ENCODE measurements at regions not wholly inside any gene's neighbourhood (a gene's known extent, or its start where the extent isn't known, plus 50 kb on each side); places are given as distances from the start of the nearest gene placed in this dataset.

DNA sequence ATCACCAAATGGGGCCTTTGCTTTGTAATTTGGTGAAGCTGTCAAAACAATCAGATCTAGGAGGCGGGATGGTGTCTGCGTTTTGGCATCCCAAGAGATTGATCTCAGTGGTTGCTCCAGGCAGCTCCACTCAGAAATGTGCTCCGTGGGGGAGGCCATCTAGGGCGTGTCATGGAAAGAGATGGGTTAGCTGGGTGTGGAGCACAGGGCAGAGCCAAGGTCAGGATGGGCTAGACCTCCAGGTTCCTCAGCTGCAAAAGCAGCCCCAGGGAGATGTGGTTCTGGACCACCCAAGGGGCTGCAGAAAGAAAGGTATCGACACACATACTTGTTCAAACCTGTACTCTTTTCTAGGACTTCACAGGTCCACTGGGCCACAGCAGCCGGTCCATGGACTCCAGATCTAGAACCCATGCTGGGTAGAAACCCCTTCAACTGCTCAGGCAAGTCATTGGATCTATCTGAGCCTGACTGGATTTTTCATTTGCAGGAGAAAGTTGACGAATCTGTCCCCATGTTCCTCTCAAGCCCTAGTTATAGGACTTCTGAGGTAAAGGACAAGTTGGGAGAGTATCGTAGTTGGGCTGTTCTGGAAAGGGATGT lies 270.2 kb upstream of the RPL38 start:
- H3K4me1 ChIP-seq (ENCODE audit: control insufficient read depth in 2 of 2, insufficient read depth in 2 of 2, low read length in 1 of 2): no peaks in the 10 kb centered on the region
- H3K4me3 ChIP-seq (ENCODE audit: low read depth in 1 of 2, low read length in 2 of 2): no peak overlapping the region
- WGBS, 2 donors: 81 to 82% methylated on average over 8 of the region's 8 CpGs
- no peaks in the 10 kb centered on the region for H3K27me3 ChIP-seq (ENCODE audit: control insufficient read depth in 1 of 2, insufficient read depth in 2 of 2, low read length in 2 of 2)
- no peaks in the 10 kb centered on the region for H3K36me3 ChIP-seq (ENCODE audit: control insufficient read depth in 2 of 2, insufficient read depth in 2 of 2, low read length in 1 of 2)
- no peak overlapping the region for H3K27ac ChIP-seq (ENCODE audit: low read depth in 2 of 2, low read length in 1 of 2)
- no peaks in the 10 kb centered on the region for H3K9me3 ChIP-seq (ENCODE audit: control insufficient read depth in 2 of 2, insufficient read depth in 1 of 2, low read depth in 1 of 2, low read length in 1 of 2)

DNA sequence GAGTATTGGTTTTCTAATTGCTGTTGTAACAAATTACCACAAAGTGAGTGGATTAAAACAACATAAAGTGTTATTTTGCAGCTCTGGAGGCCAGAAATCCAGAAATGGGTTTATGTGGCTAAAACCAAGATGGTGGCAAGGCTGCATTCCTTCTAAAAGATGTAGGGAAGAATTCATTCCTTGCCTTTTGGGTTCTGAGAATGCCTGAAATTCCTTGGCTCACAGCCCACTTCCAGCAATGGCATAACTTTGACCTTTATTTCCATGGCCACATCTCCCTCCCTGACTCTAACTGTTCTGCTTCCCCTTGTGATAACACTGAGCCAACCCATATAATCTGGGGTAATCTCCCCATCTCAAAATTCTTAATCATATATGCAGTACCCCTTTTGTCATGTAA lies 269.6 kb upstream of the RPL38 start:
- H3K4me3 ChIP-seq (ENCODE audit: low read depth in 1 of 2, low read length in 2 of 2): no peak overlapping the region
- no peaks in the 10 kb centered on the region for H3K36me3 ChIP-seq (ENCODE audit: control insufficient read depth in 2 of 2, insufficient read depth in 2 of 2, low read length in 1 of 2)
- no peaks in the 10 kb centered on the region for H3K9me3 ChIP-seq (ENCODE audit: control insufficient read depth in 2 of 2, insufficient read depth in 1 of 2, low read depth in 1 of 2, low read length in 1 of 2)
- no peaks in the 10 kb centered on the region for H3K4me1 ChIP-seq (ENCODE audit: control insufficient read depth in 2 of 2, insufficient read depth in 2 of 2, low read length in 1 of 2)
- H3K27ac ChIP-seq (ENCODE audit: low read depth in 2 of 2, low read length in 1 of 2): no peak overlapping the region
- no peaks in the 10 kb centered on the region for H3K27me3 ChIP-seq (ENCODE audit: control insufficient read depth in 1 of 2, insufficient read depth in 2 of 2, low read length in 2 of 2)

DNA sequence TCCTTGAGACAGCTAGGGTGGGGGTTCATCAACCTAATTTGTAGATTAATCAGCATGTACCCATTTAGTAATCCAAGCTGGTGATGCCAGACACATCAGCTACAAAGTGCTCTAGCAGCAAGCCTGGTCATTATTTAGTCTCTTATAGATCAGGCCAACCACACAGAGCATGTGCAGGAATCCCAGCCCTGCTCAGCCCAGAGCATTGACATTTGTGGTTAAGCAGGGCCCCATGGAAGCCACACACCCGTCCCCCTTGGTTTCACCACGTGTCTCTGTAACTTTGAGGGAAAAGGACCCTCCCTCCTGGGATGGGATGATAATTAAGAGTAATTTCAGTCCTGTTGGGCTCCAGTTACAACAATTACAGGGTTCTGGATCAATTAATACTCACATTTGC lies 268.8 kb upstream of the RPL38 start:
- Histone ChIP-seq H3K4me1 (ENCODE audit: control insufficient read depth in 2 of 2, insufficient read depth in 2 of 2, low read length in 1 of 2) (no peaks in the 10 kb centered on the region), H3K9me3 (ENCODE audit: control insufficient read depth in 2 of 2, insufficient read depth in 1 of 2, low read depth in 1 of 2, low read length in 1 of 2) (no peaks in the 10 kb centered on the region), H3K4me3 (ENCODE audit: low read depth in 1 of 2, low read length in 2 of 2) (no peak overlapping the region), H3K27ac (ENCODE audit: low read depth in 2 of 2, low read length in 1 of 2) (no peak overlapping the region), H3K36me3 (ENCODE audit: control insufficient read depth in 2 of 2, insufficient read depth in 2 of 2, low read length in 1 of 2) (no peaks in the 10 kb centered on the region), H3K27me3 (ENCODE audit: control insufficient read depth in 1 of 2, insufficient read depth in 2 of 2, low read length in 2 of 2) (no peaks in the 10 kb centered on the region)
- 28 to 59% methylated on average over 2 of the region's 2 CpGs for WGBS, 2 donors

DNA sequence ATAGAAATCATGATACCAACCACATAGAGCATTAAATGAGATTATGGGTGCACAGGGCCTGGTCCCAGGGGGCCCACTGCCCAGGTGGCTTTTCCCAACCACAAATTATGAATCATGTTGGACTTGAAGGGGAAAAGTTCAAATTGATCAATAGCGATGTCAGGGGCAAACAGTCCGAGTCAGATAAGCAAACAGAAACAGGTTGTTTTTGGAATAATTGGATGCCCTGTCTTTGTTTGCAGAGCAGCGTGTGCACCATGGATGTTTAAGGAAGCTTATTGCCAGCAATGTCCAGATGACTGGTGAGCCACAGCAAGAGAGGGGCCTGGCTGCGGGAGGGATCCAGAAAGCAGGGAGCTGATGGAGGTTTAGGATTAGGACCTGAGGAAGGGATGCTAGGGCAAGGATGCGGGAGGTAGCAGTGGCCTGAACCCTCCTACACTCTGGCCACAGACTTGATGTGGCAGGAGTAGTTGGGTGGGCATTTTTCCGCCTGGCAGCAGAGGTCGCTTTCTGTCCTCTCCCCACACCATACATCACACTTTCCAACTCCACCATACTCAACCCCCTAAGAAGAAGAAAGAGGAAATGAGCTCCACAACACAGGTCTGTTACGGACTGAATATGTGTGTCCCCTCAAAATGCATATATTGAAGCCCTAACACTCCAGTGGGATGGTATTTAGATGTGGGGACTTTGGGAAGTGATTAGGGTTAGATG lies 266.4 kb upstream of the RPL38 start:
- Histone ChIP-seq H3K36me3 (ENCODE audit: control insufficient read depth in 2 of 2, insufficient read depth in 2 of 2, low read length in 1 of 2) (no peaks in the 10 kb centered on the region), H3K27me3 (ENCODE audit: control insufficient read depth in 1 of 2, insufficient read depth in 2 of 2, low read length in 2 of 2) (no peaks in the 10 kb centered on the region), H3K9me3 (ENCODE audit: control insufficient read depth in 2 of 2, insufficient read depth in 1 of 2, low read depth in 1 of 2, low read length in 1 of 2) (no peaks in the 10 kb centered on the region), H3K4me1 (ENCODE audit: control insufficient read depth in 2 of 2, insufficient read depth in 2 of 2, low read length in 1 of 2) (no peaks in the 10 kb centered on the region), H3K4me3 (ENCODE audit: low read depth in 1 of 2, low read length in 2 of 2) (no peak overlapping the region), H3K27ac (ENCODE audit: low read depth in 2 of 2, low read length in 1 of 2) (no peak overlapping the region)
- 76 to 83% methylated on average over 8 of the region's 8 CpGs for WGBS, 2 donors

DNA sequence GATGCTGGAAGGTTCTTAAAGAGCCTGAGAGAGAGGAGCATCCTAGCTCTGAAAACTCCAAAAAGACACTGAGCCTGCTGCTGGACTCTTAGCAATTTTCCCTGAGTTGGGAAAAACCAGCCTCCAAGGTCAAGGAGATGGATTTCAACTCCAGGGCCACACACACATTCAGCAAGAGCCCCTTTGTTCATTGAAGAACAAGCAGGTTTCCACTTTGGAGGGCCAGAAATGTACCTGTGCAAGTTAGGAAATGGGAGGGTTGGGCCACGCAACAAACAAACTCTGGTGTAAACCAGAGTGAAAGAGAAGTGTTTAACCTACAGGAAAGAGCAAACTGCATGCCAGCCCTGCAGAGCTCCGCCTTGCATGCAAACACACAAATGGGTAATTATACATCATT lies 264.8 kb upstream of the RPL38 start:
- WGBS, 2 donors: 83 to 88% methylated on average over 2 of the region's 2 CpGs
- Histone ChIP-seq H3K27ac (ENCODE audit: low read depth in 2 of 2, low read length in 1 of 2) (no peak overlapping the region), H3K4me3 (ENCODE audit: low read depth in 1 of 2, low read length in 2 of 2) (no peak overlapping the region), H3K9me3 (ENCODE audit: control insufficient read depth in 2 of 2, insufficient read depth in 1 of 2, low read depth in 1 of 2, low read length in 1 of 2) (no peaks in the 10 kb centered on the region), H3K4me1 (ENCODE audit: control insufficient read depth in 2 of 2, insufficient read depth in 2 of 2, low read length in 1 of 2) (no peaks in the 10 kb centered on the region), H3K27me3 (ENCODE audit: control insufficient read depth in 1 of 2, insufficient read depth in 2 of 2, low read length in 2 of 2) (no peaks in the 10 kb centered on the region), H3K36me3 (ENCODE audit: control insufficient read depth in 2 of 2, insufficient read depth in 2 of 2, low read length in 1 of 2) (no peaks in the 10 kb centered on the region)

DNA sequence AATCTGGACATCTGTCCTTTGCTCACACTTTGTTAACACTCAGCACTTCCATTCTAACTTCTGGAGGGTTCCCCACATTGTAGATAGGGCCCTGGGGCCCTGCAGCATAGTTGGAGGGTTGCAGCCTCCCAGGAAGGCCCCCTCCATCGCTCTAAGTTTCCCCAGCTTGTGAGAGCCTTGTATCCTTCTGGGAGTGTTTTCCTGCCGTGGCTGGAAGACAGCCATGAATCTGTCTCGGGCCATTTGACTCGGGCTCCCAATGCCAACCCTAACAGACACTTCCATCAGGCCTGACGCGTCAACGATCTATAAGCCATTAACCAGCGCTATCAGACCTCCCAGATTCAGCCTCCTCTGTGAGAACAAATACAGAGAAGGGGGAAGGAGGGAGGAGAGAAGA lies 263.7 kb upstream of the RPL38 start:
- Histone ChIP-seq H3K4me3 (ENCODE audit: low read depth in 1 of 2, low read length in 2 of 2) (no peak overlapping the region), H3K4me1 (ENCODE audit: control insufficient read depth in 2 of 2, insufficient read depth in 2 of 2, low read length in 1 of 2) (no peaks in the 10 kb centered on the region), H3K27me3 (ENCODE audit: control insufficient read depth in 1 of 2, insufficient read depth in 2 of 2, low read length in 2 of 2) (no peaks in the 10 kb centered on the region), H3K9me3 (ENCODE audit: control insufficient read depth in 2 of 2, insufficient read depth in 1 of 2, low read depth in 1 of 2, low read length in 1 of 2) (no peaks in the 10 kb centered on the region), H3K27ac (ENCODE audit: low read depth in 2 of 2, low read length in 1 of 2) (no peak overlapping the region), H3K36me3 (ENCODE audit: control insufficient read depth in 2 of 2, insufficient read depth in 2 of 2, low read length in 1 of 2) (no peaks in the 10 kb centered on the region)
- 54 to 59% methylated on average over 8 of the region's 8 CpGs for WGBS, 2 donors

DNA sequence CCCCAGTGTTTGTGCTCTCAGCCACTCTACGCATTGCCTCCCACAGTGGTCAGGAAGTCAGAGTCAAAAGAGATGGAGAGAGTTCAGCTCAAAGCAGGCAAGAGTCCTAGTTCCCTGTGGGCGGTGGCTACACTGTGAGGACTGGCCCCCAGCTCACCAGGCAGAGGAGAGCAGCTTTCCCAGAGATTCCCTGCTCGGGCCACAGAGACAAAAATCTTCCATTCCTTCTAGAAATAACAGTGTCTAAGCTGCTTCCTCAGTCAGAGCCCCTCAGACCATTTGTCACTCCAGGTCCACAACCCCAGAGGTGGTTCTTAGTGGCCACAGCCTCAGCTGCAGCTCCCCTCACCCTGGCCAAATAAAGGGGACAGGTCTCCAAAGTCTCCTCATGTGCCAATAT lies 263.0 kb upstream of the RPL38 start:
- Histone ChIP-seq H3K4me1 (ENCODE audit: control insufficient read depth in 2 of 2, insufficient read depth in 2 of 2, low read length in 1 of 2) (no peaks in the 10 kb centered on the region), H3K27me3 (ENCODE audit: control insufficient read depth in 1 of 2, insufficient read depth in 2 of 2, low read length in 2 of 2) (no peaks in the 10 kb centered on the region), H3K36me3 (ENCODE audit: control insufficient read depth in 2 of 2, insufficient read depth in 2 of 2, low read length in 1 of 2) (no peaks in the 10 kb centered on the region), H3K9me3 (ENCODE audit: control insufficient read depth in 2 of 2, insufficient read depth in 1 of 2, low read depth in 1 of 2, low read length in 1 of 2) (no peaks in the 10 kb centered on the region), H3K27ac (ENCODE audit: low read depth in 2 of 2, low read length in 1 of 2) (no peak overlapping the region), H3K4me3 (ENCODE audit: low read depth in 1 of 2, low read length in 2 of 2) (no peak overlapping the region)
- WGBS, 2 donors: 57 to 73% methylated on average over 3 of the region's 3 CpGs

DNA sequence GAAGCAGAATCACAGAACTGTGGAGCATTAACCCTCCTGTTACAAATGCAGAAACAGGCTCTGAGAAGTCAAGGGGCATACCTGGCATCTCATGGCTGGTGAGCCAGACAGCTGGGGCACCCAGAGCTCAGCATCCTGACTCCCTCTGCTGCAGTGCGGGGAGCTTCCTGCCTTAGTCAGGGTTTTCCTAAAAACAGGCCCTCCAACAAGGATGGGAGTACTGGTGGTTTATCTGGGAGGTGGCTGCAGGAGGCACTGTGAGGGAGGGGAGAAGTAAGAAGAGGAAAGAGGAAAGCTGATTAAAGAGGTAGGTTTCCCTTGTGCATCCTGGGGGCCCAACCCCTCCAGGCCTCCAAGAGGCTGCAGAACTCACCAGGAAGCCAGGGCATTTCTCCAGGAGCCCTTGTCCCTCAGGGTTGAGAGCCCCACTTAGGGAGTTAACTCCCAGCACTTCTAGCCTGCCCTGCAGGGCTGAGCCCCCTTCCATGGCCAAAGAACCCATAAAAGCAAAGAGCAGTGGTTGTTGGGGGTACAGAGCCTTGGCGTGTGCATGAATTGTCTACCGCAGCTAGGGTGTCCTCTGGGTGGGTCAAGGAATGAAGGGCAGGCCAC lies 261.5 kb upstream of the RPL38 start:
- Histone ChIP-seq H3K9me3 (ENCODE audit: control insufficient read depth in 2 of 2, insufficient read depth in 1 of 2, low read depth in 1 of 2, low read length in 1 of 2) (no peaks in the 10 kb centered on the region), H3K4me3 (ENCODE audit: low read depth in 1 of 2, low read length in 2 of 2) (no peak overlapping the region), H3K36me3 (ENCODE audit: control insufficient read depth in 2 of 2, insufficient read depth in 2 of 2, low read length in 1 of 2) (no peaks in the 10 kb centered on the region), H3K27ac (ENCODE audit: low read depth in 2 of 2, low read length in 1 of 2) (no peak overlapping the region), H3K27me3 (ENCODE audit: control insufficient read depth in 1 of 2, insufficient read depth in 2 of 2, low read length in 2 of 2) (no peaks in the 10 kb centered on the region), H3K4me1 (ENCODE audit: control insufficient read depth in 2 of 2, insufficient read depth in 2 of 2, low read length in 1 of 2) (no peaks in the 10 kb centered on the region)
- WGBS, 2 donors: 94 to 96% methylated on average over 3 of the region's 3 CpGs

DNA sequence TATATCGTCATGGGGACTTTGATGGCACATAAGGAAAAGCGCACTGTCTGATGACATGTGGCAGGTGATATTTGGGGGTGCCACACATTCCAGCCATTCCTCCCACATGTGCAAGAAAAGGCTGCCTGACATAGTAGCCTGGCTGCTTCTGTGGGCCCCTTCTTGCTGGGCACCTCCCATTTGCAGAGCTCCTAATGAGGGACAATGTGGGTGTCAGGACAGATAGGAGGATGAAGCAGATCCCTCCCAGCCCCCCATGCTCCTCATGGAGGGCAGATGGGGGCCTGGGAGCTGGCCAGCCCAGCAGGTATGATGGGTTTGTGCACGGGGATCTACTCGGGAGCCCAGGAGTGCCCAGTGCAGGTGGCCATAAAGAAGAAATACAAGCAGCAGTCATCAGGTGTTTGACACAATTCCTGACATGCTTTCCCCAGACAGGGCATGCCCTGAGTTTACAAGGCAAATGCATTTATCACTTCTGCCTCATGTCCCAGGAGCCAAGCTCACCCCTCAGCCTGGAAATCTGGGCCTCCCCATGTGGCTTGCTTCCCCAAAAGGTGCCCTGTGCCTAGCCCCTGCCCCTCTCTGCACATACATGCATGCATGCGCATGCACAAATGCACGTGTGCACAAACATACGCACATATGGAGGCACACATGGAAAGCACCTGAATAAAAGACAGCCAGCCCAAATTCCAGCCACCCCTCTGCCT lies 260.6 kb upstream of the RPL38 start:
- no peaks in the 10 kb centered on the region for H3K36me3 ChIP-seq (ENCODE audit: control insufficient read depth in 2 of 2, insufficient read depth in 2 of 2, low read length in 1 of 2)
- WGBS, 2 donors: 82 to 87% methylated on average over 7 of the region's 7 CpGs
- no peaks in the 10 kb centered on the region for H3K4me1 ChIP-seq (ENCODE audit: control insufficient read depth in 2 of 2, insufficient read depth in 2 of 2, low read length in 1 of 2)
- H3K27me3 ChIP-seq (ENCODE audit: control insufficient read depth in 1 of 2, insufficient read depth in 2 of 2, low read length in 2 of 2): no peaks in the 10 kb centered on the region
- no peaks in the 10 kb centered on the region for H3K9me3 ChIP-seq (ENCODE audit: control insufficient read depth in 2 of 2, insufficient read depth in 1 of 2, low read depth in 1 of 2, low read length in 1 of 2)
- no peak overlapping the region for H3K4me3 ChIP-seq (ENCODE audit: low read depth in 1 of 2, low read length in 2 of 2)
- no peak overlapping the region for H3K27ac ChIP-seq (ENCODE audit: low read depth in 2 of 2, low read length in 1 of 2)

Measured in esophagus (tissue), 2 donors.